ENCODE measurements at regions not wholly inside any gene's neighbourhood (a gene's known extent, or its start where the extent isn't known, plus 50 kb on each side); places are given as distances from the start of the nearest gene placed in this dataset.

DNA sequence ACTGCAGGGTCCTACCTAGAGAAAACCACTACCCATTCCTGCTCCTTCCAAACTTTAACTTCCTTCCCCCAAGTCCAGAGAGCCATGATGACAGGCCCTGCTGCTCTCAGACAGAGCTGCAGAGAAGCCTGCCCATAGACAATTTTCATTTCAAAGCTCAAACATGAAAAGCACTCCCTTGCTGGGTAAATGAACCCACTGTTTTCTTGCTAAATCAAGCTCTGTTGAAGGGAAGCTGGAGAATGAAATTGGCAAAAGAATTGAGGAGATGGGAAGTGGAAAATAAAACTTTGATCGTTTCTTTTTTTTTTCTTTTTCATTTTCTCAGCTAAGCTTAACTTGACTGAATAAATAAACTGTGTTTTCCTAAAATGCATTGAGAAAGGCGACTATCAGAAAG lies 331.1 kb upstream of the CPEB2 start:
- Mint-ChIP-seq H3K27me3 (ENCODE audit: low read depth in 2 of 2) (no peaks in the 10 kb centered on the region), H3K36me3 (peaks cover 7% of the 10 kb centered on the region), H3K9me3 (peaks cover 5 to 8% of the 10 kb centered on the region in 2 donors), H3K4me1 (no peaks in the 10 kb centered on the region), H3K4me3 (no peak overlapping the region), H3K27ac (no peak overlapping the region)
- Histone ChIP-seq H3K4me1 (ENCODE audit: control insufficient read depth, insufficient read depth, low read length) (no peaks in the 10 kb centered on the region), H3K27me3 (ENCODE audit: control insufficient read depth, insufficient read depth, low read length) (no peaks in the 10 kb centered on the region), H3K9me3 (ENCODE audit: control insufficient read depth, insufficient read depth, low read length) (peaks cover 7% of the 10 kb centered on the region), H3K4me3 (ENCODE audit: low read length) (no peak overlapping the region), H3K36me3 (ENCODE audit: control insufficient read depth, insufficient read depth, low read length) (no peaks in the 10 kb centered on the region), H3K27ac (ENCODE audit: low read length) (no peak overlapping the region)
- 60% methylated on average over 1 of the region's 2 CpGs for WGBS (ENCODE audit: insufficient coverage)
- ATAC-seq (no peak), DNase-seq (no peak)
- intact Hi-C loops (cut with micrococcal nuclease): no loop called here
- TF ChIP-seq, protein P1, sequence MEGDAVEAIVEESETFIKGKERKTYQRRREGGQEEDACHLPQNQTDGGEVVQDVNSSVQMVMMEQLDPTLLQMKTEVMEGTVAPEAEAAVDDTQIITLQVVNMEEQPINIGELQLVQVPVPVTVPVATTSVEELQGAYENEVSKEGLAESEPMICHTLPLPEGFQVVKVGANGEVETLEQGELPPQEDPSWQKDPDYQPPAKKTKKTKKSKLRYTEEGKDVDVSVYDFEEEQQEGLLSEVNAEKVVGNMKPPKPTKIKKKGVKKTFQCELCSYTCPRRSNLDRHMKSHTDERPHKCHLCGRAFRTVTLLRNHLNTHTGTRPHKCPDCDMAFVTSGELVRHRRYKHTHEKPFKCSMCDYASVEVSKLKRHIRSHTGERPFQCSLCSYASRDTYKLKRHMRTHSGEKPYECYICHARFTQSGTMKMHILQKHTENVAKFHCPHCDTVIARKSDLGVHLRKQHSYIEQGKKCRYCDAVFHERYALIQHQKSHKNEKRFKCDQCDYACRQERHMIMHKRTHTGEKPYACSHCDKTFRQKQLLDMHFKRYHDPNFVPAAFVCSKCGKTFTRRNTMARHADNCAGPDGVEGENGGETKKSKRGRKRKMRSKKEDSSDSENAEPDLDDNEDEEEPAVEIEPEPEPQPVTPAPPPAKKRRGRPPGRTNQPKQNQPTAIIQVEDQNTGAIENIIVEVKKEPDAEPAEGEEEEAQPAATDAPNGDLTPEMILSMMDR (IDR thresholded peaks at IDR 0.05): no peak

- H3K27me3 ChIP-seq (ENCODE audit: control insufficient read depth, insufficient read depth, low read length): no peaks in the 10 kb centered on the region
- no peaks in the 10 kb centered on the region for H3K4me1 ChIP-seq (ENCODE audit: control insufficient read depth, insufficient read depth, low read length)
- 92% methylated on average over 1 of the region's 3 CpGs for WGBS (ENCODE audit: insufficient coverage)
- H3K4me3 ChIP-seq (ENCODE audit: low read length): no peak overlapping the region
- DNase-seq: no peak
- Mint-ChIP-seq H3K4me1 (no peaks in the 10 kb centered on the region), H3K4me3 (no peak overlapping the region), H3K27ac (no peak overlapping the region), H3K36me3 (no peaks in the 10 kb centered on the region), H3K27me3 (ENCODE audit: low read depth in 2 of 2) (no peaks in the 10 kb centered on the region), H3K9me3 (peaks cover 0 to 3% of the 10 kb centered on the region in 2 donors)
- TF ChIP-seq, protein P1 (IDR thresholded peaks at IDR 0.05): no peak
- no peaks in the 10 kb centered on the region for H3K36me3 ChIP-seq (ENCODE audit: control insufficient read depth, insufficient read depth, low read length)
- H3K27ac ChIP-seq (ENCODE audit: low read length): no peak overlapping the region
- no peak for ATAC-seq
- intact Hi-C loops (cut with micrococcal nuclease): no loop called here
- H3K9me3 ChIP-seq (ENCODE audit: control insufficient read depth, insufficient read depth, low read length): no peaks in the 10 kb centered on the region
Measured at GRCh38 chr4:14675279-14675985, 326.8 kb upstream of the CPEB2 start.

GRCh38 chr4:14679906-14680305 lies 322.4 kb upstream of the CPEB2 start:
- DNase-seq (no peak), ATAC-seq (no peak)
- intact Hi-C loops (cut with micrococcal nuclease): no loop called here
- Mint-ChIP-seq H3K4me3 (no peak overlapping the region), H3K4me1 (no peaks in the 10 kb centered on the region), H3K36me3 (no peaks in the 10 kb centered on the region), H3K27ac (no peak overlapping the region), H3K9me3 (peaks cover 3% of the 10 kb centered on the region in 2 donors), H3K27me3 (ENCODE audit: low read depth in 2 of 2) (no peaks in the 10 kb centered on the region)
- Histone ChIP-seq H3K27ac (ENCODE audit: low read length) (no peak overlapping the region), H3K36me3 (ENCODE audit: control insufficient read depth, insufficient read depth, low read length) (no peaks in the 10 kb centered on the region), H3K27me3 (ENCODE audit: control insufficient read depth, insufficient read depth, low read length) (no peaks in the 10 kb centered on the region), H3K4me1 (ENCODE audit: control insufficient read depth, insufficient read depth, low read length) (no peaks in the 10 kb centered on the region), H3K9me3 (ENCODE audit: control insufficient read depth, insufficient read depth, low read length) (no peaks in the 10 kb centered on the region), H3K4me3 (ENCODE audit: low read length) (no peak overlapping the region)
- WGBS (ENCODE audit: insufficient coverage): 91% methylated on average over 2 of the region's 5 CpGs
- TF ChIP-seq, protein P1 (IDR thresholded peaks at IDR 0.05): no peak

GRCh38 chr4:14681330-14681729 lies 321.0 kb upstream of the CPEB2 start:
- TF ChIP-seq, protein P1 (IDR thresholded peaks at IDR 0.05): no peak
- Histone ChIP-seq H3K9me3 (ENCODE audit: control insufficient read depth, insufficient read depth, low read length) (no peaks in the 10 kb centered on the region), H3K27me3 (ENCODE audit: control insufficient read depth, insufficient read depth, low read length) (no peaks in the 10 kb centered on the region), H3K4me1 (ENCODE audit: control insufficient read depth, insufficient read depth, low read length) (no peaks in the 10 kb centered on the region), H3K4me3 (ENCODE audit: low read length) (no peak overlapping the region), H3K36me3 (ENCODE audit: control insufficient read depth, insufficient read depth, low read length) (no peaks in the 10 kb centered on the region), H3K27ac (ENCODE audit: low read length) (no peak overlapping the region)
- 71% methylated on average over 4 of the region's 4 CpGs for WGBS (ENCODE audit: insufficient coverage)
- H3K4me1 Mint-ChIP-seq: no peaks in the 10 kb centered on the region
- H3K4me3 Mint-ChIP-seq: no peak overlapping the region
- peaks cover 5% of the 10 kb centered on the region in 2 donors for H3K9me3 Mint-ChIP-seq
- intact Hi-C loops (cut with micrococcal nuclease): no loop called here
- no peak for DNase-seq
- no peak for ATAC-seq
- no peaks in the 10 kb centered on the region for H3K27me3 Mint-ChIP-seq (ENCODE audit: low read depth in 2 of 2)
- no peak overlapping the region for H3K27ac Mint-ChIP-seq
- no peaks in the 10 kb centered on the region for H3K36me3 Mint-ChIP-seq

Measured in natural killer cell (primary cell).